HCT116 (cell line): ENCODE measurements at regions not wholly inside any gene's neighbourhood (a gene's known extent, or its start where the extent isn't known, plus 50 kb on each side); places are given as distances from the start of the nearest gene placed in this dataset.

ENCODE experiments used
- ATAC-seq: fragments of 200-7000 bp; cut with Tn5 transposase; 2 replicates; pipeline ENCODE4 v1.9.1; 2020; ENCODE audit warnings: mild to moderate bottlenecking, moderate library complexity
- BruUV-seq: library from RNA; stranded (reverse); fragments of 400-500 nt; replicated peaks from 2 replicates; lab custom pipeline; 2021; lab: Mats Ljungman, UMichigan
- CTCF ChIA-PET: fragments of 300-600 bp; sonication (Branson Sonifier 250); formaldehyde crosslinking; loops from one replicate; lab custom pipeline; 2021; ENCODE audit warnings: antibody characterized with exemption; lab: Charles Lee
- POLR2A ChIA-PET: fragments of 300-600, 350-600 bp; sonication (Branson Sonifier 250); formaldehyde crosslinking; loops from one replicate; lab custom pipeline; 2021; ENCODE audit warnings: antibody characterized with exemption; lab: Charles Lee
- RAD21 ChIA-PET, 2 experiments: fragments of 300-600 bp; sonication (Branson Sonifier 250); formaldehyde crosslinking; loops; one replicate each; lab custom pipeline; 2023; ENCODE audit warnings: low total read pairs in 2 of 2; ENCODE audit not compliant: uncharacterized antibody in 2 of 2, unreplicated experiment in 2 of 2, low non-redundant PET in 1 of 2; lab: Charles Lee
- DNase-seq: peaks from one replicate; pipeline ENCODE4 v3.0.0-alpha.2; 2010; ENCODE audit warnings: low read depth, low spot score
- H2AFZ ChIP-seq: fragments of 200-600 bp; shearing (Covaris generic), sonication (generic); 2 replicates; pipeline ENCODE4 v1.6.1; 2017; ENCODE audit warnings: low read depth, mixed run types, mixed read lengths, antibody characterized with exemption, low read length; ENCODE audit not compliant: poor library complexity, severe bottlenecking
- H3K27ac ChIP-seq: 2 replicates; pipeline ENCODE4 v1.5.1; 2012; ENCODE audit warnings: low read depth, low read length
- H3K27me3 ChIP-seq: fragments of 200-600 bp; sonication (generic); 2 replicates; pipeline ENCODE4 v1.6.1; 2016; ENCODE audit warnings: mixed run types, low read length, mixed read lengths; ENCODE audit not compliant: insufficient read depth
- H3K36me3 ChIP-seq, 2 experiments: fragments of 200-500 bp in 1 of 2; fragments of 200-600 bp in 1 of 2; sonication (Bioruptor generic) in 1 of 2; sonication (generic) in 1 of 2; 2 replicates each; pipeline versions ENCODE4 v1.5.1 to v1.6.1; 2014 to 2016; ENCODE audit warnings: low read length in 2 of 2, inconsistent platforms in 1 of 2, mixed read lengths in 1 of 2, mixed run types in 1 of 2; ENCODE audit not compliant: insufficient read depth in 2 of 2, control insufficient read depth in 1 of 2
- H3K4me1 ChIP-seq, 2 experiments: fragments of 200-600 bp in 1 of 2; sonication (generic) in 1 of 2; 2 replicates each; pipeline versions ENCODE4 v1.5.1 to v1.6.1; 2012 to 2017; ENCODE audit warnings: low read length in 2 of 2, inconsistent platforms in 1 of 2, mild to moderate bottlenecking in 1 of 2, mixed read lengths in 1 of 2, mixed run types in 1 of 2, moderate library complexity in 1 of 2; ENCODE audit not compliant: insufficient read depth in 2 of 2, control insufficient read depth in 1 of 2
- H3K4me2 ChIP-seq: fragments of 200-600 bp; sonication (generic); 2 replicates; pipeline ENCODE4 v1.6.1; 2017; ENCODE audit warnings: mixed run types, low read length, mixed read lengths
- H3K4me3 ChIP-seq, 2 experiments: fragments of 200-600 bp in 1 of 2; sonication (generic) in 1 of 2; replicated peaks in 1 of 2; 2 replicates each; pipeline ENCODE4 v1.5.1; 2011 to 2016; ENCODE audit warnings: low read length in 2 of 2, control low read depth in 1 of 2, low read depth in 1 of 2, mild to moderate bottlenecking in 1 of 2, mixed read lengths in 1 of 2, mixed run types in 1 of 2
- H3K79me2 ChIP-seq: fragments of 200-600 bp; sonication (generic); 2 replicates; pipeline ENCODE4 v1.6.1; 2017; ENCODE audit warnings: mild to moderate bottlenecking, mixed run types, low read length, moderate library complexity, mixed read lengths; ENCODE audit not compliant: insufficient read depth
- H3K9ac ChIP-seq: fragments of 200-600 bp; sonication (generic); 2 replicates; pipeline ENCODE4 v1.6.1; 2016; ENCODE audit warnings: low read length, mixed read lengths
- H3K9me2 ChIP-seq: fragments of 200-600 bp; sonication (generic), shearing (Covaris generic); 2 replicates; pipeline ENCODE4 v1.6.1; 2017; ENCODE audit warnings: mixed run types, mild to moderate bottlenecking, moderate library complexity; ENCODE audit not compliant: insufficient read depth
- H3K9me3 ChIP-seq, 2 experiments: fragments of 200-500 bp in 1 of 2; fragments of 200-600 bp in 1 of 2; sonication (Bioruptor generic) in 1 of 2; sonication (generic) in 1 of 2; 2 replicates each; pipeline ENCODE4 v1.6.1; 2014 to 2017; ENCODE audit warnings: low read length in 2 of 2, mixed read lengths in 2 of 2, inconsistent platforms in 1 of 2, low read depth in 1 of 2, mild to moderate bottlenecking in 1 of 2, mixed run types in 1 of 2, moderate library complexity in 1 of 2; ENCODE audit not compliant: control insufficient read depth in 1 of 2, insufficient read depth in 1 of 2
- H4K20me1 ChIP-seq: fragments of 200-600 bp; sonication (generic), shearing (Covaris generic); 2 replicates; pipeline ENCODE4 v1.6.1; 2017; ENCODE audit warnings: mixed run types, mild to moderate bottlenecking, moderate library complexity; ENCODE audit not compliant: insufficient read depth
- CBX3 ChIP-seq: IDR thresholded peaks from 2 replicates; pipeline ENCODE4 v1.6.1; 2012; ENCODE audit warnings: low read depth
- CEBPB ChIP-seq: IDR thresholded peaks from 2 replicates; pipeline ENCODE4 v1.6.1; 2012; ENCODE audit warnings: low read depth
- CTCF ChIP-seq, 3 experiments: fragments of 200-600 bp in 1 of 3; sonication (generic) in 1 of 3; IDR thresholded peaks in 2 of 3; conservative IDR thresholded peaks in 1 of 3; 2 replicates each; pipeline ENCODE4 v1.5.1; 2012 to 2017; ENCODE audit warnings: low read depth in 2 of 3, low read length in 2 of 3, antibody characterized with exemption in 1 of 3, borderline replicate concordance in 1 of 3, control low read depth in 1 of 3, mild to moderate bottlenecking in 1 of 3, mixed read lengths in 1 of 3, mixed run types in 1 of 3, moderate library complexity in 1 of 3; ENCODE audit not compliant: insufficient read depth in 1 of 3
- EGR1 ChIP-seq: IDR thresholded peaks from 2 replicates; pipeline ENCODE4 v1.6.1; 2012; ENCODE audit warnings: low read depth
- ELF1 ChIP-seq: IDR thresholded peaks from 2 replicates; pipeline ENCODE4 v1.6.1; 2012; ENCODE audit warnings: low read depth, borderline replicate concordance
- POLR2A ChIP-seq: IDR thresholded peaks from 2 replicates; pipeline ENCODE4 v1.7.0; 2011; ENCODE audit warnings: borderline replicate concordance; ENCODE audit not compliant: insufficient read depth, insufficient read length; ENCODE audit errors: extremely low read depth
- REST ChIP-seq: IDR thresholded peaks from 2 replicates; pipeline ENCODE4 v1.6.1; 2012; ENCODE audit warnings: low read depth
- SP1 ChIP-seq: IDR thresholded peaks from 2 replicates; pipeline ENCODE4 v1.6.1; 2012; ENCODE audit warnings: low read depth
- SRF ChIP-seq: IDR thresholded peaks from 2 replicates; pipeline ENCODE4 v1.6.1; 2012; ENCODE audit warnings: low read depth
- TCF7L2 ChIP-seq: IDR thresholded peaks from 2 replicates; pipeline ENCODE4 v1.7.0; 2011; ENCODE audit warnings: borderline replicate concordance, inconsistent platforms; ENCODE audit not compliant: insufficient read depth, insufficient read length; ENCODE audit errors: extremely low read depth
- ZFX ChIP-seq: fragments of 450-650 bp; IDR thresholded peaks from 2 replicates; pipeline ENCODE4 v1.6.1; 2017
- ZNF274 ChIP-seq: fragments of 200-500 bp; sonication (Bioruptor generic); IDR thresholded peaks from 2 replicates; pipeline ENCODE4 v1.6.1; 2014; ENCODE audit warnings: mild to moderate bottlenecking, low read depth, low read length, inconsistent platforms
- intact Hi-C: fragments of 100-400 bp; cut with micrococcal nuclease; formaldehyde crosslinking; loops from 2 replicates; pipeline ENCODE4 v1.10.0; 2022
- TF ChIP-seq, protein P1 (sequence below): IDR thresholded peaks from 2 replicates; pipeline ENCODE4 v1.6.1; 2012
- TF ChIP-seq, protein P2 (sequence below): IDR thresholded peaks from 2 replicates; pipeline ENCODE4 v1.6.1; 2011; ENCODE audit warnings: mild to moderate bottlenecking, low read length, moderate library complexity; ENCODE audit not compliant: insufficient replicate concordance; ENCODE audit errors: extremely low read depth

GRCh38 chr21:15275615-15276235, 210.9 kb upstream of the NRIP1 start (continued):
- TF ChIP-seq CTCF (IDR thresholded peaks at IDR 0.05 in 2 of 3, conservative IDR thresholded peaks at IDR 0.05 in 1 of 3; ENCODE audit: borderline replicate concordance in 1 of 3, insufficient read depth in 1 of 3, low read depth in 2 of 3, low read length in 2 of 3) (no peak), ZFX (no peak), TCF7L2 (no peak), EGR1 (no peak)
- TF ChIP-seq, protein P1, sequence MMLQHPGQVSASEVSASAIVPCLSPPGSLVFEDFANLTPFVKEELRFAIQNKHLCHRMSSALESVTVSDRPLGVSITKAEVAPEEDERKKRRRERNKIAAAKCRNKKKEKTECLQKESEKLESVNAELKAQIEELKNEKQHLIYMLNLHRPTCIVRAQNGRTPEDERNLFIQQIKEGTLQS: no peak

DNA sequence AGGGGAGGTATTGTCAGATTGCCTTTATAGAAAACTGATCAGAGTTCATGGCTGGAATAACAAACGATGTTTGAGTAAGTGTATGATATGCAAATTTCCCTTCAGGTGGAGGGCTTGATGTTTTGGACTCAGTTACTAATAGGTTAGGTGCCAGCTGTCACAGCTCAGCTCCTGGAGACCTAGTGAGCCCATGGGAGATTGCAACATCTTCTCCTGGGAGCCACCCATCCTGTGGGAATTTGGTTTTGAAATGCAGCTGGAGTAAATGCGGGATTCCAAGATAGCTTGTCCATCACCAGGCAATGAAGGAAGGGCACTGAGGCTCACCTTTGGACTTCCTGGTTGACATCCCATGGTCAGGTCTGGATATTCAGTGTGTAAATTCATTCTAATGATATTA, 211.4 kb upstream of the NRIP1 start:
- H3K9me2 ChIP-seq: no peaks in the 10 kb centered on the region
- H3K4me1 ChIP-seq: no peaks in the 10 kb centered on the region
- no peak overlapping the region for H3K9ac ChIP-seq
- H3K4me3 ChIP-seq: no peak overlapping the region
- RAD21 ChIA-PET: no interaction called here
- H3K27ac ChIP-seq: no peak overlapping the region
- DNase-seq (no peak), ATAC-seq (no peak)
- no TSS peak for BruUV-seq
- H3K9me3 ChIP-seq: peaks cover 0 to 4% of the 10 kb centered on the region in 2 experiments; a peak in 2 of 4 replicates
- intact Hi-C loops: no loop called here
- CTCF ChIA-PET: no interaction called here
- H3K79me2 ChIP-seq: no peaks in the 10 kb centered on the region
- H2AFZ ChIP-seq: no peak overlapping the region
- no peaks in the 10 kb centered on the region for H4K20me1 ChIP-seq
- no peak overlapping the region for H3K4me2 ChIP-seq
- H3K36me3 ChIP-seq: no peaks in the 10 kb centered on the region
- POLR2A ChIA-PET: no interaction called here
- H3K27me3 ChIP-seq: no peaks in the 10 kb centered on the region
- TF ChIP-seq CEBPB (no peak), POLR2A (no peak), REST (no peak), SP1 (no peak), CTCF (IDR thresholded peaks at IDR 0.05 in 2 of 3, conservative IDR thresholded peaks at IDR 0.05 in 1 of 3; ENCODE audit: borderline replicate concordance in 1 of 3, insufficient read depth in 1 of 3, low read depth in 2 of 3, low read length in 2 of 3) (no peak), ZFX (no peak), ZNF274 (no peak), TCF7L2 (no peak), ELF1 (no peak), CBX3 (no peak), SRF (no peak)
- TF ChIP-seq, protein P2, sequence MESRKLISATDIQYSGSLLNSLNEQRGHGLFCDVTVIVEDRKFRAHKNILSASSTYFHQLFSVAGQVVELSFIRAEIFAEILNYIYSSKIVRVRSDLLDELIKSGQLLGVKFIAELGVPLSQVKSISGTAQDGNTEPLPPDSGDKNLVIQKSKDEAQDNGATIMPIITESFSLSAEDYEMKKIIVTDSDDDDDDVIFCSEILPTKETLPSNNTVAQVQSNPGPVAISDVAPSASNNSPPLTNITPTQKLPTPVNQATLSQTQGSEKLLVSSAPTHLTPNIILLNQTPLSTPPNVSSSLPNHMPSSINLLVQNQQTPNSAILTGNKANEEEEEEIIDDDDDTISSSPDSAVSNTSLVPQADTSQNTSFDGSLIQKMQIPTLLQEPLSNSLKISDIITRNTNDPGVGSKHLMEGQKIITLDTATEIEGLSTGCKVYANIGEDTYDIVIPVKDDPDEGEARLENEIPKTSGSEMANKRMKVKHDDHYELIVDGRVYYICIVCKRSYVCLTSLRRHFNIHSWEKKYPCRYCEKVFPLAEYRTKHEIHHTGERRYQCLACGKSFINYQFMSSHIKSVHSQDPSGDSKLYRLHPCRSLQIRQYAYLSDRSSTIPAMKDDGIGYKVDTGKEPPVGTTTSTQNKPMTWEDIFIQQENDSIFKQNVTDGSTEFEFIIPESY: no peak
